ENCODE measurements at regions not wholly inside any gene's neighbourhood (a gene's known extent, or its start where the extent isn't known, plus 50 kb on each side); places are given as distances from the start of the nearest gene placed in this dataset.

DNA sequence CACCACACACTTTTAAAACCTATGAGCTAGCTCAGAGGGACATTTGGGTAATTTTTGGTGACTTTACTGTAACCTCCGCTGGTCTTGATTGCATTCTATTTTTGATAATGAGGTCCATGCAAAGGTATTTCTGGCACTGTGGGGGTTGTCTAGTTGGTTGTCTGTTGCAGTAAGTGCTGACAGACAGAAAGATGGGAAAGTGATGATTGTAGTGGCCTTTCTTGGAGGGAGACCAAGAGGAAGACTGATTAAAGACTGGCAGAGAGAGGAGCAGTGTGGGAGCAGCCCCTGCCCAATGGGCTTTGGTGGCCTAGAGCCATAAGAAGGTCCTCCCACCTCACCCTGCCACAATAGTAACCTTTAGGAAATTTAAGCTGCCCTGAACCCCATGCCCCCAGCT, 173.4 kb upstream of the CTBP2 start:
- intact Hi-C loops (cut with DNase I): no loop called here
- H3K4me3 ChIP-seq: no peak overlapping the region
- DNase-seq (no peak), ATAC-seq (no peak)
- no peak for TF ChIP-seq CTCF (IDR thresholded peaks at IDR 0.05)
- no peaks in the 10 kb centered on the region for H3K27me3 ChIP-seq (ENCODE audit: low read depth)
- H3K36me3 ChIP-seq: no peaks in the 10 kb centered on the region
- no peak overlapping the region for H3K27ac ChIP-seq
- no peaks in the 10 kb centered on the region for H3K4me1 ChIP-seq
- no peaks in the 10 kb centered on the region for H3K9me3 ChIP-seq

GRCh38 chr10:125333209-125333591, 172.8 kb upstream of the CTBP2 start:
- Histone ChIP-seq H3K36me3 (no peaks in the 10 kb centered on the region), H3K27me3 (ENCODE audit: low read depth) (no peaks in the 10 kb centered on the region), H3K4me1 (no peaks in the 10 kb centered on the region), H3K4me3 (no peak overlapping the region), H3K27ac (no peak overlapping the region), H3K9me3 (no peaks in the 10 kb centered on the region)
- no peak for TF ChIP-seq CTCF (IDR thresholded peaks at IDR 0.05)
- no peak for ATAC-seq
- intact Hi-C loops (cut with DNase I): no loop called here
- DNase-seq: no peak

- intact Hi-C loops (cut with DNase I): no loop called here
- Histone ChIP-seq H3K36me3 (no peaks in the 10 kb centered on the region), H3K27ac (no peak overlapping the region), H3K4me3 (no peak overlapping the region), H3K27me3 (ENCODE audit: low read depth) (no peaks in the 10 kb centered on the region), H3K4me1 (no peaks in the 10 kb centered on the region), H3K9me3 (no peaks in the 10 kb centered on the region)
- ATAC-seq (no peak), DNase-seq (no peak)
- no peak for TF ChIP-seq CTCF (IDR thresholded peaks at IDR 0.05)
These were observed 172.3 kb upstream of the CTBP2 start for GRCh38 chr10:125332548-125333208.

GRCh38 chr10:125331056-125331455, 170.7 kb upstream of the CTBP2 start:
- no peak overlapping the region for H3K27ac ChIP-seq
- intact Hi-C loops (cut with DNase I): no loop called here
- DNase-seq: no peak
- H3K27me3 ChIP-seq (ENCODE audit: low read depth): no peaks in the 10 kb centered on the region
- no peak overlapping the region for H3K4me3 ChIP-seq
- no peak for TF ChIP-seq CTCF (IDR thresholded peaks at IDR 0.05)
- no peak for ATAC-seq
- no peaks in the 10 kb centered on the region for H3K4me1 ChIP-seq
- no peaks in the 10 kb centered on the region for H3K36me3 ChIP-seq
- peaks cover 9% of the 10 kb centered on the region for H3K9me3 ChIP-seq

DNA sequence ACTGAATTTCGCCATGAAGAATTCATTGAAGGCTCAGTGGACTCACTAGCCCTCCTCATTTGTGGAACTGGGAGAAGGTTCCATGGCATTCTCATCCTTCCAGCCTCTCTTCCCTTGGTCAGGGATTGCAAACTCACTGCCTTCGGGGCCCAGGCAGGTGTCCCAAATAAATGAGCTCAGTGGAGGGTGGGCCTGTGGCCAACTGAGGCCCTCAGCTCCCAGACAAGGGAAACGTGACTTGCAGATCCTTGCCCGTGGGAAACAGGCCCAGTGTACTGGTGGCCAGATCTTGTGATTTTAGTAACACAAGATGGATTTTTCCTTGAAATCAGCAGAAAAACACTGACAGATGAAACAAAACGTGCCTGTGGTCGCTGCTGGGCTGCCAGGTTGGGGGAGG, 168.7 kb upstream of the CTBP2 start:
- H3K9me3 ChIP-seq: peaks cover 10% of the 10 kb centered on the region
- DNase-seq (no peak), ATAC-seq (no peak)
- H3K4me3 ChIP-seq: no peak overlapping the region
- TF ChIP-seq CTCF (IDR thresholded peaks at IDR 0.05): no peak
- H3K27ac ChIP-seq: no peak overlapping the region
- intact Hi-C loops (cut with DNase I): no loop called here
- no peaks in the 10 kb centered on the region for H3K27me3 ChIP-seq (ENCODE audit: low read depth)
- no peaks in the 10 kb centered on the region for H3K36me3 ChIP-seq
- H3K4me1 ChIP-seq: no peaks in the 10 kb centered on the region
